WTC11 (cell line): ENCODE measurements at regions not wholly inside any gene's neighbourhood (a gene's known extent, or its start where the extent isn't known, plus 50 kb on each side); places are given as distances from the start of the nearest gene placed in this dataset.

Source experiments
- ATAC-seq: fragments of 200-7000 bp; cut with Tn5 transposase; 2 replicates; pipeline ENCODE4 v1.10.0; 2021; ENCODE audit warnings: mild to moderate bottlenecking, moderate library complexity
- CTCF ChIA-PET: fragments of 300-600 bp; sonication (Branson Sonifier 250); formaldehyde crosslinking; loops from one replicate; lab custom pipeline; 2021; ENCODE audit warnings: antibody characterized with exemption; lab: Charles Lee
- POLR2A ChIA-PET: fragments of 350-600 bp; sonication (Branson Sonifier 250); formaldehyde crosslinking; loops from one replicate; lab custom pipeline; 2021; ENCODE audit warnings: antibody characterized with exemption; lab: Charles Lee
- DNase-seq: peaks from one replicate; pipeline ENCODE4 v3.0.0; 2021; ENCODE audit warnings: low spot score
- H3K27ac Mint-ChIP-seq: 2 replicates; pipeline ENCODE4 v1.8.0; 2021; ENCODE audit warnings: mixed read lengths
- H3K27me3 Mint-ChIP-seq: 2 replicates; pipeline ENCODE4 v1.8.0; 2021; ENCODE audit warnings: low read depth, mild to moderate bottlenecking, moderate library complexity, mixed read lengths
- H3K36me3 Mint-ChIP-seq: 2 replicates; pipeline ENCODE4 v1.8.0; 2021; ENCODE audit warnings: mixed read lengths
- H3K4me1 Mint-ChIP-seq: 2 replicates; pipeline ENCODE4 v1.8.0; 2022; ENCODE audit warnings: mixed read lengths
- H3K4me3 Mint-ChIP-seq: 2 replicates; pipeline ENCODE4 v1.8.0; 2021; ENCODE audit warnings: mild to moderate bottlenecking, moderate library complexity, mixed read lengths
- H3K9me3 Mint-ChIP-seq: 2 replicates; pipeline ENCODE4 v1.8.0; 2021; ENCODE audit warnings: mixed read lengths
- AFF4 ChIP-seq: sonication (generic); formaldehyde crosslinking; IDR thresholded peaks from 2 replicates; pipeline ENCODE4 v1.8.1; 2023; ENCODE audit warnings: mild to moderate bottlenecking, missing genetic modification reagents, borderline replicate concordance
- ATF3 ChIP-seq: sonication (generic); formaldehyde crosslinking; conservative IDR thresholded peaks from 2 replicates; pipeline ENCODE4 v1.8.1; 2022; ENCODE audit warnings: mild to moderate bottlenecking, missing genetic modification reagents
- CBFB ChIP-seq: sonication (generic); formaldehyde crosslinking; IDR thresholded peaks from 2 replicates; pipeline ENCODE4 v1.8.1; 2022; ENCODE audit warnings: mild to moderate bottlenecking, low read depth, missing genetic modification reagents
- CREB1 ChIP-seq: sonication (generic); formaldehyde crosslinking; IDR thresholded peaks from 2 replicates; pipeline ENCODE4 v1.8.0; 2023; ENCODE audit warnings: mild to moderate bottlenecking, missing genetic modification reagents
- ELF4 ChIP-seq: sonication (generic); formaldehyde crosslinking; IDR thresholded peaks from 2 replicates; pipeline ENCODE4 v1.8.1; 2022; ENCODE audit warnings: low read depth, mild to moderate bottlenecking, moderate library complexity, missing genetic modification reagents
- EMX1 ChIP-seq: fragments of 250-450 bp; sonication (Bioruptor Pico); IDR thresholded peaks from 2 replicates; pipeline ENCODE4 v1.8.0; 2021; ENCODE audit warnings: mild to moderate bottlenecking
- GTF2I ChIP-seq: fragments of 250-450 bp; sonication (Bioruptor Pico); conservative IDR thresholded peaks from 2 replicates; pipeline ENCODE4 v1.4.0; 2021; ENCODE audit warnings: mild to moderate bottlenecking
- IRF2 ChIP-seq: sonication (generic); formaldehyde crosslinking; IDR thresholded peaks from 2 replicates; pipeline ENCODE4 v1.8.0; 2022; ENCODE audit warnings: low read depth, missing genetic modification reagents, borderline replicate concordance
- MYBL2 ChIP-seq: sonication (generic); formaldehyde crosslinking; IDR thresholded peaks from 2 replicates; pipeline ENCODE4 v1.8.1; 2023; ENCODE audit warnings: mild to moderate bottlenecking, moderate library complexity, missing genetic modification reagents
- NFYB ChIP-seq: sonication (generic); formaldehyde crosslinking; conservative IDR thresholded peaks from 2 replicates; pipeline ENCODE4 v1.8.0; 2022; ENCODE audit warnings: low read depth, missing genetic modification reagents
- NR2C2 ChIP-seq: sonication (generic); formaldehyde crosslinking; IDR thresholded peaks from 2 replicates; pipeline ENCODE4 v1.8.0; 2022; ENCODE audit warnings: mild to moderate bottlenecking, missing genetic modification reagents
- RORB ChIP-seq: fragments of 250-450 bp; sonication (Bioruptor Pico); IDR thresholded peaks from 2 replicates; pipeline ENCODE4 v1.9.0; 2021; ENCODE audit warnings: mild to moderate bottlenecking
- SOX15 ChIP-seq: fragments of 250-450 bp; sonication (Bioruptor Pico); IDR thresholded peaks from 2 replicates; pipeline ENCODE4 v1.9.0; 2021; ENCODE audit warnings: mild to moderate bottlenecking
- SP1 ChIP-seq: sonication (generic); formaldehyde crosslinking; conservative IDR thresholded peaks from 2 replicates; pipeline ENCODE4 v1.8.1; 2022; ENCODE audit warnings: missing genetic modification reagents
- TEAD1 ChIP-seq: sonication (generic); formaldehyde crosslinking; IDR thresholded peaks from 2 replicates; pipeline ENCODE4 v1.8.0; 2022; ENCODE audit warnings: mild to moderate bottlenecking, missing genetic modification reagents
- ZBTB43 ChIP-seq: sonication (generic); formaldehyde crosslinking; IDR thresholded peaks from 2 replicates; pipeline ENCODE4 v1.8.1; 2023; ENCODE audit warnings: mild to moderate bottlenecking, missing genetic modification reagents
- ZNF138 ChIP-seq: sonication (generic); formaldehyde crosslinking; conservative IDR thresholded peaks from 2 replicates; pipeline ENCODE4 v1.8.1; 2022; ENCODE audit warnings: mild to moderate bottlenecking, moderate library complexity, missing genetic modification reagents
- ZNF416 ChIP-seq: fragments of 250-450 bp; sonication (Bioruptor Pico); IDR thresholded peaks from 2 replicates; pipeline ENCODE4 v1.9.0; 2021; ENCODE audit warnings: mild to moderate bottlenecking, inconsistent platforms
- ZNF423 ChIP-seq: fragments of 250-450 bp; sonication (Bioruptor Pico); IDR thresholded peaks from 2 replicates; pipeline ENCODE4 v2.1.2; 2022; ENCODE audit warnings: mild to moderate bottlenecking, moderate library complexity
- ZNF671 ChIP-seq: fragments of 250-450 bp; sonication (Bioruptor Pico); IDR thresholded peaks from 2 replicates; pipeline ENCODE4 v1.8.0; 2021; ENCODE audit warnings: mild to moderate bottlenecking
- TF ChIP-seq, protein P1 (sequence below): sonication (generic); formaldehyde crosslinking; IDR thresholded peaks from 2 replicates; pipeline ENCODE4 v1.8.1; 2022; ENCODE audit warnings: mild to moderate bottlenecking, missing genetic modification reagents, moderate library complexity, borderline replicate concordance
- TF ChIP-seq, protein P2 (sequence below): fragments of 250-450 bp; sonication (Bioruptor Pico); IDR thresholded peaks from 2 replicates; pipeline ENCODE4 v1.9.0; 2021; ENCODE audit warnings: moderate library complexity, mild to moderate bottlenecking, inconsistent platforms, borderline replicate concordance
- TF ChIP-seq, protein P3 (sequence below): sonication (generic); formaldehyde crosslinking; IDR thresholded peaks from 2 replicates; pipeline ENCODE4 v1.8.1; 2023; ENCODE audit warnings: mild to moderate bottlenecking, missing genetic modification reagents, moderate library complexity
- TF ChIP-seq, protein P4 (sequence below): sonication (generic); formaldehyde crosslinking; IDR thresholded peaks from 2 replicates; pipeline ENCODE4 v1.8.0; 2022; ENCODE audit warnings: mild to moderate bottlenecking, missing genetic modification reagents

- no peaks in the 10 kb centered on the region for H3K27me3 Mint-ChIP-seq
- H3K4me3 Mint-ChIP-seq, result no peak overlapping the region
- DNase-seq (no peak), ATAC-seq (no peak)
- H3K4me1 Mint-ChIP-seq, result peaks cover 4% of the 10 kb centered on the region; the same call in 1 of the 2 replicates
- POLR2A ChIA-PET, result no interaction called here
- H3K36me3 Mint-ChIP-seq, result peaks cover 13% of the 10 kb centered on the region
- CTCF ChIA-PET, result no interaction called here
- TF ChIP-seq, protein P1, sequence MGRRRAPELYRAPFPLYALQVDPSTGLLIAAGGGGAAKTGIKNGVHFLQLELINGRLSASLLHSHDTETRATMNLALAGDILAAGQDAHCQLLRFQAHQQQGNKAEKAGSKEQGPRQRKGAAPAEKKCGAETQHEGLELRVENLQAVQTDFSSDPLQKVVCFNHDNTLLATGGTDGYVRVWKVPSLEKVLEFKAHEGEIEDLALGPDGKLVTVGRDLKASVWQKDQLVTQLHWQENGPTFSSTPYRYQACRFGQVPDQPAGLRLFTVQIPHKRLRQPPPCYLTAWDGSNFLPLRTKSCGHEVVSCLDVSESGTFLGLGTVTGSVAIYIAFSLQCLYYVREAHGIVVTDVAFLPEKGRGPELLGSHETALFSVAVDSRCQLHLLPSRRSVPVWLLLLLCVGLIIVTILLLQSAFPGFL, result no peak
- no peak for TF ChIP-seq ZNF416 (CRISPR knock-in tag)
- TF ChIP-seq ATF3, result no peak
- no peak for TF ChIP-seq ZBTB43 (CRISPR knock-in tag)
- TF ChIP-seq CREB1 (CRISPR knock-in tag), result no peak
- TF ChIP-seq EMX1 (CRISPR knock-in tag), result no peak
- TF ChIP-seq CBFB (CRISPR knock-in tag), result no peak
- TF ChIP-seq, protein P2, sequence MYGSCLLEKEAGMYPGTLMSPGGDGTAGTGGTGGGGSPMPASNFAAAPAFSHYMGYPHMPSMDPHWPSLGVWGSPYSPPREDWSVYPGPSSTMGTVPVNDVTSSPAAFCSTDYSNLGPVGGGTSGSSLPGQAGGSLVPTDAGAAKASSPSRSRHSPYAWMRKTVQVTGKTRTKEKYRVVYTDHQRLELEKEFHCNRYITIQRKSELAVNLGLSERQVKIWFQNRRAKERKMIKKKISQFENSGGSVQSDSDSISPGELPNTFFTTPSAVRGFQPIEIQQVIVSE, result no peak
- no peak for TF ChIP-seq ZNF423 (CRISPR knock-in tag)
- no peak for TF ChIP-seq ZNF138
- TF ChIP-seq AFF4, result no peak
- TF ChIP-seq SOX15, result no peak
- TF ChIP-seq MYBL2 (CRISPR knock-in tag), result no peak
- no peak for TF ChIP-seq TEAD1 (CRISPR knock-in tag)
- no peak overlapping the region for H3K27ac Mint-ChIP-seq
- peaks cover 44% of the 10 kb centered on the region for H3K9me3 Mint-ChIP-seq
Measured at GRCh38 chr4:162866565-162866964, 300.1 kb downstream of the NAF1 start.

- TF ChIP-seq, protein P3, sequence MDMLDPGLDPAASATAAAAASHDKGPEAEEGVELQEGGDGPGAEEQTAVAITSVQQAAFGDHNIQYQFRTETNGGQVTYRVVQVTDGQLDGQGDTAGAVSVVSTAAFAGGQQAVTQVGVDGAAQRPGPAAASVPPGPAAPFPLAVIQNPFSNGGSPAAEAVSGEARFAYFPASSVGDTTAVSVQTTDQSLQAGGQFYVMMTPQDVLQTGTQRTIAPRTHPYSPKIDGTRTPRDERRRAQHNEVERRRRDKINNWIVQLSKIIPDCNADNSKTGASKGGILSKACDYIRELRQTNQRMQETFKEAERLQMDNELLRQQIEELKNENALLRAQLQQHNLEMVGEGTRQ (CRISPR knock-in tag), result no peak
- no peak for TF ChIP-seq GTF2I (CRISPR knock-in tag)
- no peak for TF ChIP-seq AFF4
- TF ChIP-seq NFYB (CRISPR knock-in tag), result no peak
- no peak for TF ChIP-seq TEAD1 (CRISPR knock-in tag)
- TF ChIP-seq RORB (CRISPR knock-in tag), result no peak
- no peak for TF ChIP-seq ELF4 (CRISPR knock-in tag)
- no peak for TF ChIP-seq NR2C2
- TF ChIP-seq IRF2 (CRISPR knock-in tag), result no peak
- no peak for TF ChIP-seq ZNF671
- TF ChIP-seq SP1, result no peak
- TF ChIP-seq, protein P4, sequence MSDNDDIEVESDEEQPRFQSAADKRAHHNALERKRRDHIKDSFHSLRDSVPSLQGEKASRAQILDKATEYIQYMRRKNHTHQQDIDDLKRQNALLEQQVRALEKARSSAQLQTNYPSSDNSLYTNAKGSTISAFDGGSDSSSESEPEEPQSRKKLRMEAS, result no peak
- TF ChIP-seq ATF3, result no peak
- H3K9me3 Mint-ChIP-seq, result peaks cover 44% of the 10 kb centered on the region
- H3K4me1 Mint-ChIP-seq, result peaks cover 4% of the 10 kb centered on the region; the same call in 1 of the 2 replicates
- DNase-seq (peak; percentile 28), ATAC-seq (peak; percentile 50)
- no peak overlapping the region for H3K27ac Mint-ChIP-seq
- peaks cover 13% of the 10 kb centered on the region for H3K36me3 Mint-ChIP-seq
- H3K4me3 Mint-ChIP-seq, result no peak overlapping the region
- CTCF ChIA-PET, result interaction anchor here (0.7 kb wide), 1 partner anchor 19 kb away, joined by 3 read pairs; no protein-coding TSS in a partner anchor
- POLR2A ChIA-PET, result no interaction called here
- H3K27me3 Mint-ChIP-seq, result no peaks in the 10 kb centered on the region
Measured at GRCh38 chr4:162865102-162865501, 301.6 kb downstream of the NAF1 start.
